ENCODE measurements at regions not wholly inside any gene's neighbourhood (a gene's known extent, or its start where the extent isn't known, plus 50 kb on each side); places are given as distances from the start of the nearest gene placed in this dataset.

GRCh38 chr9:88234114-88234513 lies 95.8 kb upstream of the SPATA31C2 start:
- DNase-seq (ENCODE audit: low read depth, low spot score) = no peak

GRCh38 chr9:88233091-88233490 lies 94.8 kb upstream of the SPATA31C2 start:
- DNase-seq (ENCODE audit: low read depth, low spot score) = no peak
- no peak overlapping the region for H3K27ac ChIP-seq

More at GRCh38 chr9:88234114-88234513, 95.8 kb upstream of the SPATA31C2 start:
- no peak overlapping the region for H3K27ac ChIP-seq

DNA sequence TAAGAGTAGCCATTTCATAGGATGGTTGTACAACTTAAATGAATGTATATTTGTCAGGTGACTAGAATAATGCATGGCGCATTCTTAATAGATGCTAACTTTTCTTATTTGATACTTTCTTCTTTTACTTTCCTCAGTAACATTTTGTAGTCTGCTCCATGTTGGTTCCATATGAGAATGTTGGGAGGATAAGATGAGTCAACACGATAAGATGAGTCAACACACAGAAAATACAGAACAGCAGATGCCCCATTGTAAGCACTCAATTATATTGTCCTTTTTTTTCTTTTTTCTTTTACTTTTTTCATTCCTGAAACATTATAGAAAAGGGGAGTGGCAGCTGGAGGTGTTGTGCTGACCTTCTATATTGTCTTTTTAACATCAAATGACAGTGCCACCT lies 92.3 kb upstream of the SPATA31C2 start:
- no peak for DNase-seq (ENCODE audit: low read depth, low spot score)
- no peak overlapping the region for H3K27ac ChIP-seq

DNA sequence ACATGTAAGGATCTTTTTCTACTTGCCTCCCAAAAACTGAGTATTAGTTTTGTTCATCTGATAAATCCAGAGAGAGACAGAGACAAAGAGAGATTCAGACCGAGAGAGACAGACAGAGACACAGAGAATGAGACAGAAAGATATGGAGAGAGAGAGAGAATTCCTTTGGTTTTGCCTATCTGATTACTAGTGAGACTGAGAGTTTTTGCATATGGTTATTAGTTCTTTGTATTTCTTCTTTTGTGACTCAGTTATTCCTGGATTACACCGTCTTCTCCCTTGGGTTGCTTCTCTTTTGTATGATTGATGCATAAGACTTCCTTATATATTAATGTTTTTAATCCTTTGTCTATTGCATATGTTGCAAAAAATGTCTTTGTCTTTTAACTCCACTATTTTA lies 91.2 kb upstream of the SPATA31C2 start:
- DNase-seq (ENCODE audit: low read depth, low spot score) = no peak
- H3K27ac ChIP-seq = no peak overlapping the region

GRCh38 chr9:88224938-88225337 lies 86.7 kb upstream of the SPATA31C2 start:
- no peak for DNase-seq (ENCODE audit: low read depth, low spot score)
- no peak overlapping the region for H3K27ac ChIP-seq

DNA sequence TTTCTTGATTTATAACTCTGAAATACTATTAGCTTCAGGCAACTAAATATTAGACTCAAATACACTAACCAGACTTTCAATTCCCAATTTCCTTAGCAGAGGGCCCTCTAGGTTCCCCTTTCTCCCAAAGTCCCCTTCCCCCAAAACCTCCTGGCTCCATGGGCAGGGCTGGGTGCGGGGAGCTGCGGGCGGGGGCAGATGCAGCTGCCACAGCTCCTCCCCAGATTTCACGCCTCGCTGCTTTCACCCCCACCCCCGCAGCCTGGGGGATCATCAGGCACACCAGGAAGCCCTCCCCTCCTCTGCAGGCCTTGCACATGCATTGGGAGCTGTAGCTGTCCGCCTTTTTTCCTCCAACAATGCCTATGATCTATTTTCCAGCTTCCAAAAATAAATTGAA lies 82.8 kb upstream of the SPATA31C2 start:
- H3K27ac ChIP-seq = no peak overlapping the region
- no peak for DNase-seq (ENCODE audit: low read depth, low spot score)

- no peak overlapping the region for H3K27ac ChIP-seq
- DNase-seq (ENCODE audit: low read depth, low spot score) = no peak
Measured at GRCh38 chr9:88220652-88221051, 82.4 kb upstream of the SPATA31C2 start.

- no peak for DNase-seq (ENCODE audit: low read depth, low spot score)
- no peak overlapping the region for H3K27ac ChIP-seq
Measured at GRCh38 chr9:88219601-88220000, 81.3 kb upstream of the SPATA31C2 start.

GRCh38 chr9:88218726-88219125 lies 80.5 kb upstream of the SPATA31C2 start:
- no peak overlapping the region for H3K27ac ChIP-seq
- no peak for DNase-seq (ENCODE audit: low read depth, low spot score)

DNA sequence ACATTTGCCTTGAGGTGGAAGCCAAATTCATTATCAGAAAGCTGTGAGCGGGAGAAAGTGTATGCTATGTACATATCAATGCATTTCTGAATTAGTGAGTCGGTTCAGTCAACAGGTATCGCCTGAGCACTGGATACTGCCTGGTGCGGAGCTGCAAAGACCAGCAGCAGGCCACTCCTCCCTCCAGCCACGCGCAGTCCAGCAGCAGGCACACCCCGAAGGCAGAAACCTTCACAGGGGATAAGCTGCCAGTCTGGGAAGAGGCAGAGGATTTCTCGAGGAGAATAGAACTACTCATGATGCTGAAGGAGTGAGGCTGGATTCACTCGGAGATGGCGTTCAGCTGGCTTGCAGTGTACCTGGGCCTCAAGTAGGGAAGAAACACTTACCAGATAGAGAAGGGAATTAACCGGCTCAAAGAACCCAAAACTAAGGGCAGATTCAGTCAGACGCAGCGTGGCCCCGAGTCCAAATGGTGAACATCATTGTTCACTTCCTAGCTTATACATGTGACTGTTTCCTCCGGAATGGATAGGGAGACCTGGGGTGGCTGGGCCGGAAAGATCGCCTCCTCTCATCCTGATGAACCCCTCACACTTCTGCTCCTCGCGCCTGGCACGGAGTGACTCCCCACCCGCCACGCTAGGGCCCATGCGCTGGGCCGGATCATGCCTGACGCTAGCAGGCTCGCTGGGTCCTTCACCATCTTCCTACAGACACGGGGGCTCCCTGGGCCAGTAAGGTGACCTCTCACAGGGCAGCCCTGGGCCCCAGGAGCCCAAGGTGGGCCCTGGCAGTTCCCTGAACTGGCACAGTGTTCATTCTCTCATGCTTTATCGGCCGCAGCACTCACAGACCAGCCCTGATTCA lies 78.1 kb upstream of the SPATA31C2 start:
- no peak for DNase-seq (ENCODE audit: low read depth, low spot score)

DNA sequence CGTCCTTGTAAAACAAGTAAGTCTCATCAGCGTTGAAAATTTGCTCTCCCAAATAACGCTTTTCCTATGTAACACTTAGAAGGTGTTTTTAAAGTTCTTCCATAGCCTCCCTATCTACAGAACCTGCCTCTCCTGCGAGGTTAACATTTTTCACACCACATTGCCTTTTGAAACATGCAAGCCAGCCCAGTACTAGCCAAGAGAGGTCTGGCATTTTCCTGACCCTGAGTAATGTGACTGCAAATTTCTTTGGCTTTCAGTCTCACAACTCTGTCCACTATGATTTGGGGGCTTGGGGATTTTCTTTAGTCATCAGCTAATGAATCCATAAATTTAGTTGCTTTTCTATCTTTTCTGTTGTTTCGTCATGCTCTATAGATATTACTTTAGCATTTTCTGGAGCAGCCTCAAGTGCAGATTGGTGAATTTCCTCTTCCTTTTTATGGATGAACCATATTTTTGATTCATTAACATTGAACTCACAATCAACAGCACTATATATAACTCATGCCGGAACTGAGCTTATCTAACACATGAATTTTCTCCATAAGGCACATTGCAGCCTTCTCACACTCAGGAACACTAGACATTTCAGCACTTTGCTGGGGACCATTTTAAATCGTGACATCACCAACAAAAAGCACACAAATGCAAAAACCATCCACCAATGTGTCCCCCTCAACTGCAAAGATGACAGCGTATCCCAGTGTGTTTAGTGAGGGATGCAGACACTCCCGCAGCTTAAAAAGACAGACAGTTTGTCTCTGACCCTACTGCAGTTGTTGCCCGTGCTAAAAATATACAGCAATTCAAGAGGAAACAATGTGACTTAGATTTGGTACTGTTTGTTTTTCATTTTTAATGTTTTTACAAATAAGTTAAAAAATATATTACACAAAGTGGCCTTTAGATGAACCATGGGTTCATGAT lies 77.2 kb upstream of the SPATA31C2 start:
- H3K27ac ChIP-seq = no peak overlapping the region
- no peak for DNase-seq (ENCODE audit: low read depth, low spot score)

More for the DNA sequence above, 78.1 kb upstream of the SPATA31C2 start:
- no peak overlapping the region for H3K27ac ChIP-seq

DNA sequence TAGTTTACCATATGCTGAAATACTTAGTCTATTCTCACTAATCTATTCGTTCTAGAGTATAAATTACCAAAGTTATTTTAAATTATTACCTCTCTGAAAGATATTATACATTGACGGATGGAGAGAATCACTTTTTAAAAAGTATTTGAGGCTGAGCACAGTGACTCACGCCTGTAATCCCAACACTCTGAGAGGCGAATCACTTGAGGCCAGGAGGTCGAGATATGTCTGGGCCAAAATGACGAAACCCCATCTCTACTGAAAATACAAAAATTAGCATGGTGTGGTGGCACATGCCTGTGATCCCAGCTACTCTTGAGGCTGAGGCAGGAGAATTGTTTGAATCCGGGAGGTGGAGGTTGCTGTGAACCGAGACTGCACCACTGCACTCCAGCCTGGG lies 64.0 kb upstream of the SPATA31C2 start:
- H3K27ac ChIP-seq = no peak overlapping the region
- DNase-seq (ENCODE audit: low read depth, low spot score) = no peak

DNA sequence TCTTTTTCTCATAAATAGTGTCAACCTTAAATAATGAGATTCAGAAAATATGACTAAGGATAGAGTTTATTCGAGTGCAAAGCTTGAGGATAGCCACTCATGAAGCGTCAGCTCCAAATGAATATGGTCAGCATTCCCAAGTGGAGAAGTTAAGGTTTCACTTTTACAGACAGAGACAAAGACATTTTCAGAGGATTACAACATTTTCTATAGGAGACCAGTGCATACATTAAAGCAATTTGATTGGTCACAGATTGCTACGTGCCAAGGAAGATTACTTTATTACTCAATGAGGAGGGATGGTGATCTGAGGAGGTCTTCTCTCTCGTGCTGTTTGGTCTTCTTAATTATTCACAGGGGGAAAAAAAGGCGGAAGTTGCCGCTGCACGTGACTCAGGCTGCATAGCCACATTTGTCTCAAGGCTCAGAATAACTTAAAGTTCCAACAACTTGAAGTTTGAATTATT lies 60.1 kb upstream of the SPATA31C2 start:
- H3K27ac ChIP-seq = peak overlapping the region; percentile 92
- DNase-seq (ENCODE audit: low read depth, low spot score) = no peak

GRCh38 chr9:88197781-88198340 lies 59.6 kb upstream of the SPATA31C2 start:
- H3K27ac ChIP-seq = peak overlapping the region; percentile 92
- peak; percentile 51 for DNase-seq (ENCODE audit: low read depth, low spot score)

- H3K27ac ChIP-seq = peak overlapping the region; percentile 92
- peak; percentile 5 for DNase-seq (ENCODE audit: low read depth, low spot score)
Measured at GRCh38 chr9:88197016-88197415, 58.7 kb upstream of the SPATA31C2 start.

GRCh38 chr9:88196142-88196790 lies 58.0 kb upstream of the SPATA31C2 start:
- DNase-seq (ENCODE audit: low read depth, low spot score) = peak; percentile 6

GRCh38 chr9:88193766-88194165 lies 55.5 kb upstream of the SPATA31C2 start:
- H3K27ac ChIP-seq = no peak overlapping the region
- no peak for DNase-seq (ENCODE audit: low read depth, low spot score)

More at GRCh38 chr9:88196142-88196790, 58.0 kb upstream of the SPATA31C2 start:
- peak overlapping the region; percentile 92 for H3K27ac ChIP-seq

DNA sequence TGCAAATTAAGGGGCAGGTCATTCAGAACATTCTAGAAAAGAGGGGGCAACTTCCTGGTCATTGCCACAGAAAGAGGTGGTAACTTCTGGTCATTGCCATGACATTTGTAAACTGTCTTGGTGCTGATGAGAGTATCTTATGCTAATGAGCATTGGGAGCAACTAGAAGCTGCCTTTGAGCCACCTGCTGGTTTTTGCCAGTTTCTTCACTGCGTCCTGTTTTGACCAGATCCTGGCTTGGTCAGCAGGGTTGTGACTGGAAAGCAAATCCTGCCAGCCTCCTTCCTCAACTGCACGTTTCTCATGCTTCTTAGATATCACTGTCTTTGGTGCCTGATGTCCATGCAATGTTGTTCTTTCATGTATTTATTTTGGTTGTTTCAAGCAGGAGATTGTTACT lies 53.2 kb upstream of the SPATA31C2 start:
- DNase-seq (ENCODE audit: low read depth, low spot score) = no peak

DNA sequence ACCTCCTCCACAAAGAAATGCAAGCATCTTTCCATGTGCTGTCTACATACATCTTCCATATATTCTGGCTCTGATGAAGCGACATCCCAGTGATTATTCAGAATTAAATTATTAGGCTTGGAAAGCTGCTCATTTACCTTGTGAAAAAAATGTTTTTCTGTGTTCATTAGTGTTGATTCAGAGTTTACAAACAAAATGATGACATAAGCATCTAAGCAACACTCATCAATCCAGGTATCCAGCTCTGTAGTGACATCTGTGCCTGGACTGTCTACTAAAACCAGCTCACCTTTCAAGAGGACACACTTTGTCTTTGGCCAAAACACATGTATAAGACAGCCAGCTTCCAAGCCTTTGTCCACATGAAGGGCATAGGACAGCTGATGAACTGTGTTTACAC lies 51.1 kb upstream of the SPATA31C2 start:
- no peak overlapping the region for H3K27ac ChIP-seq
- DNase-seq (ENCODE audit: low read depth, low spot score) = no peak

More for the DNA sequence above, 53.2 kb upstream of the SPATA31C2 start:
- no peak overlapping the region for H3K27ac ChIP-seq

Measured in epithelial cell of prostate (primary cell).